GM20000 (cell line): ENCODE measurements at regions not wholly inside any gene's neighbourhood (a gene's known extent, or its start where the extent isn't known, plus 50 kb on each side); places are given as distances from the start of the nearest gene placed in this dataset.

Experiments
- DNase-seq: peaks from one replicate; pipeline ENCODE4 v3.0.0; 2012; ENCODE audit warnings: low spot score
- TF ChIP-seq, protein P1 (sequence below): IDR thresholded peaks from 2 replicates; pipeline ENCODE4 v1.5.1; 2012; ENCODE audit warnings: mild to moderate bottlenecking, control low read depth; ENCODE audit errors: extremely low read depth, missing control alignments

GRCh38 chr5:125786021-125786420 lies 637.2 kb upstream of the GRAMD2B start:
- TF ChIP-seq, protein P1, sequence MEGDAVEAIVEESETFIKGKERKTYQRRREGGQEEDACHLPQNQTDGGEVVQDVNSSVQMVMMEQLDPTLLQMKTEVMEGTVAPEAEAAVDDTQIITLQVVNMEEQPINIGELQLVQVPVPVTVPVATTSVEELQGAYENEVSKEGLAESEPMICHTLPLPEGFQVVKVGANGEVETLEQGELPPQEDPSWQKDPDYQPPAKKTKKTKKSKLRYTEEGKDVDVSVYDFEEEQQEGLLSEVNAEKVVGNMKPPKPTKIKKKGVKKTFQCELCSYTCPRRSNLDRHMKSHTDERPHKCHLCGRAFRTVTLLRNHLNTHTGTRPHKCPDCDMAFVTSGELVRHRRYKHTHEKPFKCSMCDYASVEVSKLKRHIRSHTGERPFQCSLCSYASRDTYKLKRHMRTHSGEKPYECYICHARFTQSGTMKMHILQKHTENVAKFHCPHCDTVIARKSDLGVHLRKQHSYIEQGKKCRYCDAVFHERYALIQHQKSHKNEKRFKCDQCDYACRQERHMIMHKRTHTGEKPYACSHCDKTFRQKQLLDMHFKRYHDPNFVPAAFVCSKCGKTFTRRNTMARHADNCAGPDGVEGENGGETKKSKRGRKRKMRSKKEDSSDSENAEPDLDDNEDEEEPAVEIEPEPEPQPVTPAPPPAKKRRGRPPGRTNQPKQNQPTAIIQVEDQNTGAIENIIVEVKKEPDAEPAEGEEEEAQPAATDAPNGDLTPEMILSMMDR = no peak
- DNase-seq = no peak

GRCh38 chr5:125793470-125793869 lies 629.7 kb upstream of the GRAMD2B start:
- no peak for DNase-seq
- TF ChIP-seq, protein P1 = no peak

- no peak for DNase-seq
- TF ChIP-seq, protein P1 = no peak
Observed at GRCh38 chr5:125794922-125795321, 628.3 kb upstream of the GRAMD2B start.

DNA sequence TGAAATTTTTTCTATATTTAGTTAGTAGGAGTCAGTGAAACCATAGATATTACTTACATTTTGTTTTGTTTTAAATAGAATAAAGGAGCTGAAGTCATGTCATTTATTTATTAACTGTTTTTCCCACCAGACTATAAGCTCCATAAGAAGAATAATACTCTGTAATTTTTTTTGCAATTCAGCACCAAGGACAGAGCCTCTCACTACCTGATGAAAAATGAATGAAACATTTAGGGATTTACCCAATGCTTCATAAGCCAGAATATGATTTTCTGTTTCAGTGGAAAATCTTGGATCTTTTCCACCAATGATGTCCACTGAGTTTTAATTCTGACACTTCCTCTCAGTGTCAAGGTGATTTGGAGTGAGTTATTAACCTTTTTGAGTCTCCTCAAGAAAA lies 624.9 kb upstream of the GRAMD2B start:
- TF ChIP-seq, protein P1 = no peak
- DNase-seq = no peak

DNA sequence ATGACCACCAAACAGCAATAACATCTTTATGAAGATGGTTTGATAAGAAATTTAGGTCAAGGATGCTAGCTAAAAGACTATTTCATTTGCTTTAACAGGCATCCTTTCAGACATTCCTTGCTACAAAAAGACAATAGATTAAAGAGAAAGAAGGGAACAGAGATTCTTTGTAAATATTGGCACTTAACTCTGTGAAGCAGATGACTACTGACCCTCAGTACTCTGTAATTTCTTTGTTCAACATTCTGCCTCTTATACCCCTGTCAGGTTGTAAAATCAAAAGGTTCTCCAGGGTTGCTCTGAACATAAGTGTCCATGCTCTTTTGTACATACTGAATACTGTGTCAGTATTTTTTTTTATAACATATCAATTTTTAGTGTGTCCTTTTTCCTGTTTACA lies 610.6 kb upstream of the GRAMD2B start:
- no peak for DNase-seq
- TF ChIP-seq, protein P1 = no peak

- DNase-seq = no peak
- TF ChIP-seq, protein P1 = no peak
Observed at GRCh38 chr5:125813221-125813974, 609.8 kb upstream of the GRAMD2B start.

DNA sequence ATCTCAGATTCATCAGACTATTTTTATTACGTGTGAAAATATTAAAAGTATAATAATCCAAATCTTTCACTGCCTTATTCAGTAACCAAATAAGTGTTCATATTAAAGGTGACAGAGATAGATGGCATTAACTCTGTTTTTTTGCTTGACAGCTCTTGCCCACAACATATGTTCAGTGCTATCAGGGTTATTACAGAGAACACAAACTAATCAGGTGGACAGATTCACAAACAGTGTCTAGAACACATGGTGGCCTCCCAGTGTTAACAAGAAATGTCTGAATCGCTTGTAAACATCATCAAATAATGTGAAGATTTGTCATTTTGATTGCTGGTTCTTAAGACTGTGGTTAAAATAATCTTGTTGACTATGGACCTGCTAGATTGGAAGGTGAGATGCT lies 609.1 kb upstream of the GRAMD2B start:
- TF ChIP-seq, protein P1 = no peak
- DNase-seq = no peak
